ENCODE measurements at regions not wholly inside any gene's neighbourhood (a gene's known extent, or its start where the extent isn't known, plus 50 kb on each side); places are given as distances from the start of the nearest gene placed in this dataset.

- TF ChIP-seq CTCF (IDR thresholded peaks at IDR 0.05; ENCODE audit: low read depth, low read length, missing control alignments): no peak
- no peak overlapping the region for H3K4me3 ChIP-seq (replicated peaks; ENCODE audit: low read depth, low read length)
- DNase-seq (ENCODE audit: extremely low read depth, low read depth): no peak
Measured at GRCh38 chr12:92543840-92544239, 158.9 kb upstream of the PLEKHG7 start.

- no peak for TF ChIP-seq CTCF (IDR thresholded peaks at IDR 0.05; ENCODE audit: low read depth, low read length, missing control alignments)
- no peak overlapping the region for H3K4me3 ChIP-seq (replicated peaks; ENCODE audit: low read depth, low read length)
- no peak for DNase-seq (ENCODE audit: extremely low read depth, low read depth)
Measured at GRCh38 chr12:92543359-92543758, 159.4 kb upstream of the PLEKHG7 start.

- H3K4me3 ChIP-seq (replicated peaks; ENCODE audit: low read depth, low read length): no peak overlapping the region
- no peak for TF ChIP-seq CTCF (IDR thresholded peaks at IDR 0.05; ENCODE audit: low read depth, low read length, missing control alignments)
- no peak for DNase-seq (ENCODE audit: extremely low read depth, low read depth)
Measured at GRCh38 chr12:92541731-92542130, 161.1 kb upstream of the PLEKHG7 start.

- no peak for DNase-seq (ENCODE audit: extremely low read depth, low read depth)
- TF ChIP-seq CTCF (IDR thresholded peaks at IDR 0.05; ENCODE audit: low read depth, low read length, missing control alignments): no peak
- H3K4me3 ChIP-seq (replicated peaks; ENCODE audit: low read depth, low read length): no peak overlapping the region
Measured at GRCh38 chr12:92540782-92541423, 161.9 kb upstream of the PLEKHG7 start.

GRCh38 chr12:92539976-92540781 lies 162.6 kb upstream of the PLEKHG7 start:
- no peak for DNase-seq (ENCODE audit: extremely low read depth, low read depth)
- no peak overlapping the region for H3K4me3 ChIP-seq (replicated peaks; ENCODE audit: low read depth, low read length)
- no peak for TF ChIP-seq CTCF (IDR thresholded peaks at IDR 0.05; ENCODE audit: low read depth, low read length, missing control alignments)

GRCh38 chr12:92539110-92539749 lies 163.6 kb upstream of the PLEKHG7 start:
- TF ChIP-seq CTCF (IDR thresholded peaks at IDR 0.05; ENCODE audit: low read depth, low read length, missing control alignments): no peak
- H3K4me3 ChIP-seq (replicated peaks; ENCODE audit: low read depth, low read length): no peak overlapping the region
- DNase-seq (ENCODE audit: extremely low read depth, low read depth): peak; percentile 25
